IMR-90 (cell line): ENCODE measurements at regions not wholly inside any gene's neighbourhood (a gene's known extent, or its start where the extent isn't known, plus 50 kb on each side); places are given as distances from the start of the nearest gene placed in this dataset.

Source experiments
- ATAC-seq: fragments of 200-7000 bp; cut with Tn5 transposase; 2 replicates; pipeline ENCODE4 v1.9.1; 2020; ENCODE audit warnings: low read depth, mild to moderate bottlenecking, moderate library complexity
- BruUV-seq: library from RNA; stranded (reverse); fragments of 400-500 nt; replicated peaks from 2 replicates; lab custom pipeline; 2021; lab: Mats Ljungman, UMichigan
- CTCF ChIA-PET: fragments of 300-600 bp; formaldehyde crosslinking; extraction: SDS; loops from one replicate; lab custom pipeline; 2021; ENCODE audit warnings: antibody characterized with exemption; lab: Yijun Ruan, JAX
- POLR2A ChIA-PET: fragments of 300-600 bp; sonication (Branson Sonifier 250); formaldehyde crosslinking; loops from one replicate; lab custom pipeline; 2022; ENCODE audit warnings: antibody characterized with exemption; ENCODE audit not compliant: unreplicated experiment; lab: Charles Lee
- DNase-seq: peaks from one replicate; pipeline ENCODE4 v3.0.0; 2013
- H2AFZ ChIP-seq: replicated peaks from 2 replicates; pipeline ENCODE3; 2013; ENCODE audit warnings: low read length, mild to moderate bottlenecking; ENCODE audit not compliant: poor library complexity
- H2AK5ac ChIP-seq: 2 replicates; pipeline ENCODE4 v1.6.1; 2013; ENCODE audit warnings: low read depth, low read length, inconsistent platforms
- H2AK9ac ChIP-seq: replicated peaks from 2 replicates; pipeline ENCODE3; 2013; ENCODE audit warnings: mild to moderate bottlenecking, low read depth, low read length, moderate library complexity; ENCODE audit not compliant: poor library complexity
- H2BK120ac ChIP-seq: 2 replicates; pipeline ENCODE4 v1.6.1; 2013; ENCODE audit warnings: low read depth, low read length, inconsistent platforms
- H2BK15ac ChIP-seq: 3 replicates; pipeline ENCODE4 v1.6.1; 2013; ENCODE audit warnings: low read depth, low read length, inconsistent platforms
- H2BK20ac ChIP-seq: 2 replicates; pipeline ENCODE4 v1.6.1; 2013; ENCODE audit warnings: low read depth, mild to moderate bottlenecking, inconsistent platforms, low read length, moderate library complexity
- H2BK5ac ChIP-seq: 2 replicates; pipeline ENCODE4 v1.6.1; 2013; ENCODE audit warnings: mild to moderate bottlenecking, low read depth, low read length, inconsistent platforms; ENCODE audit not compliant: poor library complexity, severe bottlenecking
- H3K14ac ChIP-seq: replicated peaks from 2 replicates; pipeline ENCODE4 v1.6.1; 2013; ENCODE audit warnings: low read depth, low read length, inconsistent platforms
- H3K18ac ChIP-seq: 2 replicates; pipeline ENCODE4 v1.6.1; 2013; ENCODE audit warnings: low read depth, low read length, control low read depth
- H3K23ac ChIP-seq: 2 replicates; pipeline ENCODE4 v1.6.1; 2013; ENCODE audit warnings: low read depth, low read length, inconsistent platforms
- H3K27ac ChIP-seq: 2 replicates; pipeline ENCODE4 v1.5.1; 2013; ENCODE audit warnings: mild to moderate bottlenecking, control low read depth, low read length; ENCODE audit not compliant: insufficient read depth
- H3K27me3 ChIP-seq: 2 replicates; pipeline ENCODE4 v1.6.1; 2013; ENCODE audit warnings: low read length; ENCODE audit not compliant: control insufficient read depth, insufficient read depth
- H3K36me3 ChIP-seq: 2 replicates; pipeline ENCODE4 v1.6.1; 2013; ENCODE audit warnings: low read length, mixed read lengths; ENCODE audit not compliant: control insufficient read depth, insufficient read depth
- H3K4ac ChIP-seq: 2 replicates; pipeline ENCODE4 v1.6.1; 2013; ENCODE audit warnings: low read depth, low read length, inconsistent platforms
- H3K4me1 ChIP-seq: 2 replicates; pipeline ENCODE4 v1.6.1; 2013; ENCODE audit warnings: low read length, mixed read lengths; ENCODE audit not compliant: control insufficient read depth, insufficient read depth
- H3K4me2 ChIP-seq: 2 replicates; pipeline ENCODE4 v1.6.1; 2013; ENCODE audit warnings: low read depth, mild to moderate bottlenecking, control low read depth, low read length, moderate library complexity
- H3K4me3 ChIP-seq: 2 replicates; pipeline ENCODE4 v1.5.1; 2013; ENCODE audit warnings: low read depth, mild to moderate bottlenecking, control low read depth, low read length, moderate library complexity; ENCODE audit not compliant: insufficient read depth
- H3K56ac ChIP-seq: 2 replicates; pipeline ENCODE4 v1.6.1; 2013; ENCODE audit warnings: low read length, inconsistent platforms; ENCODE audit not compliant: insufficient read depth; ENCODE audit errors: extremely low read depth
- H3K79me1 ChIP-seq, 2 experiments: 2 replicates each; pipeline ENCODE4 v1.6.1; 2013; ENCODE audit warnings: low read length in 2 of 2, inconsistent platforms in 1 of 2, low read depth in 1 of 2
- H3K9ac ChIP-seq: 2 replicates; pipeline ENCODE4 v1.6.1; 2013; ENCODE audit warnings: low read depth, low read length, control low read depth
- H3K9me1 ChIP-seq: 2 replicates; pipeline ENCODE4 v1.6.1; 2013; ENCODE audit warnings: low read length, inconsistent platforms; ENCODE audit not compliant: insufficient read depth
- H3K9me3 ChIP-seq: 2 replicates; pipeline ENCODE4 v1.6.1; 2013; ENCODE audit warnings: low read length; ENCODE audit not compliant: control insufficient read depth, insufficient read depth
- H4K20me1 ChIP-seq: 2 replicates; pipeline ENCODE4 v1.6.1; 2013; ENCODE audit warnings: low read length, inconsistent platforms; ENCODE audit not compliant: insufficient read depth
- H4K5ac ChIP-seq: 2 replicates; pipeline ENCODE4 v1.6.1; 2013; ENCODE audit warnings: mild to moderate bottlenecking, low read depth, low read length, control low read depth
- H4K8ac ChIP-seq, 2 experiments: 2 replicates each; pipeline ENCODE4 v1.6.1; 2013; ENCODE audit warnings: low read depth in 2 of 2, low read length in 2 of 2, control low read depth in 1 of 2, inconsistent platforms in 1 of 2
- H4K91ac ChIP-seq: 2 replicates; pipeline ENCODE4 v1.6.1; 2013; ENCODE audit warnings: low read depth, low read length, inconsistent platforms; ENCODE audit not compliant: insufficient read depth
- BHLHE40 ChIP-seq: fragments of 150-350 bp; IDR thresholded peaks from 2 replicates; pipeline ENCODE4 v1.6.1; 2016; ENCODE audit warnings: mild to moderate bottlenecking, low read depth, low read length
- CEBPB ChIP-seq: IDR thresholded peaks from 2 replicates; pipeline ENCODE4 v1.6.1; 2012; ENCODE audit warnings: low read depth, low read length, improper control_type of control experiment
- CHD1 ChIP-seq: IDR thresholded peaks from 2 replicates; pipeline ENCODE4 v1.6.1; 2012; ENCODE audit warnings: low read depth, low read length, improper control_type of control experiment
- FOS ChIP-seq: fragments of 150-350 bp; IDR thresholded peaks from 2 replicates; pipeline ENCODE4 v1.6.1; 2016; ENCODE audit warnings: low read depth, low read length
- MAFK ChIP-seq: IDR thresholded peaks from 2 replicates; pipeline ENCODE4 v1.6.1; 2012; ENCODE audit warnings: low read depth, low read length, improper control_type of control experiment
- MAZ ChIP-seq: IDR thresholded peaks from 2 replicates; pipeline ENCODE4 v1.6.1; 2012; ENCODE audit warnings: low read depth, mild to moderate bottlenecking, low read length, improper control_type of control experiment, moderate library complexity, borderline replicate concordance
- MXI1 ChIP-seq: IDR thresholded peaks from 2 replicates; pipeline ENCODE4 v1.6.1; 2012; ENCODE audit warnings: low read depth, mild to moderate bottlenecking, low read length, moderate library complexity, borderline replicate concordance
- NFE2L2 ChIP-seq: fragments of 150-350 bp; IDR thresholded peaks from 2 replicates; pipeline ENCODE4 v1.6.1; 2016; ENCODE audit warnings: low read depth, mild to moderate bottlenecking, low read length
- POLR2A ChIP-seq: IDR thresholded peaks from 2 replicates; pipeline ENCODE4 v1.6.1; 2012; ENCODE audit warnings: mild to moderate bottlenecking, low read depth, low read length
- RAD21 ChIP-seq: IDR thresholded peaks from 2 replicates; pipeline ENCODE4 v1.6.1; 2012; ENCODE audit warnings: low read length, improper control_type of control experiment
- RCOR1 ChIP-seq: IDR thresholded peaks from 2 replicates; pipeline ENCODE4 v1.6.1; 2012; ENCODE audit warnings: mild to moderate bottlenecking, low read length, improper control_type of control experiment; ENCODE audit not compliant: insufficient replicate concordance
- RFX5 ChIP-seq: IDR thresholded peaks from 2 replicates; pipeline ENCODE4 v1.8.0; 2012; ENCODE audit warnings: low read depth, mild to moderate bottlenecking, low read length, moderate library complexity
- SMC3 ChIP-seq: fragments of 150-350 bp; IDR thresholded peaks from 2 replicates; pipeline ENCODE4 v1.6.1; 2016; ENCODE audit warnings: low read depth, mild to moderate bottlenecking, antibody characterized with exemption, low read length, moderate library complexity
- WGBS, 2 experiments: methylation state at CpG; one replicate each; pipeline versions ENCODE4 v1.1.5 to v1.1.7; 2013; ENCODE audit warnings: missing lambda C conversion rate in 2 of 2; ENCODE audit not compliant: insufficient read length in 1 of 2; ENCODE audit errors: extremely low coverage in 2 of 2; 5-methylcytosine and 5-hydroxymethylcytosine counted together
- dilution Hi-C: fragments of 300-500 bp; cut with HindIII; formaldehyde crosslinking; loops from one replicate; pipeline ENCODE4 v1.14.3; 2018; ENCODE audit warnings: low sequenced_read_pairs; ENCODE audit not compliant: unreplicated experiment
- in situ Hi-C: fragments of 300-500 bp; cut with MboI; formaldehyde crosslinking; loops from 3 replicates; pipeline ENCODE4 v1.14.3; 2019; ENCODE audit warnings: low sequenced_read_pairs, inconsistent platforms, mixed read lengths
- intact Hi-C: fragments of 100-400 bp; cut with micrococcal nuclease; formaldehyde crosslinking; loops from 2 replicates; pipeline ENCODE4 v1.10.0; 2022
- TF ChIP-seq, protein P1 (sequence below): fragments of 150-350 bp; IDR thresholded peaks from 2 replicates; pipeline ENCODE4 v1.6.1; 2016; ENCODE audit warnings: low read depth, mild to moderate bottlenecking, low read length, moderate library complexity, borderline replicate concordance
- TF ChIP-seq, protein P2 (sequence below): fragments of 150-350 bp; IDR thresholded peaks from 2 replicates; pipeline ENCODE4 v1.6.1; 2017; ENCODE audit warnings: mild to moderate bottlenecking, antibody characterized with exemption, low read length, low read depth
- TF ChIP-seq, protein P3 (sequence below): conservative IDR thresholded peaks from 2 replicates; pipeline ENCODE4 v1.5.1; 2012; ENCODE audit warnings: mild to moderate bottlenecking, low read depth, low read length, improper control_type of control experiment

DNA sequence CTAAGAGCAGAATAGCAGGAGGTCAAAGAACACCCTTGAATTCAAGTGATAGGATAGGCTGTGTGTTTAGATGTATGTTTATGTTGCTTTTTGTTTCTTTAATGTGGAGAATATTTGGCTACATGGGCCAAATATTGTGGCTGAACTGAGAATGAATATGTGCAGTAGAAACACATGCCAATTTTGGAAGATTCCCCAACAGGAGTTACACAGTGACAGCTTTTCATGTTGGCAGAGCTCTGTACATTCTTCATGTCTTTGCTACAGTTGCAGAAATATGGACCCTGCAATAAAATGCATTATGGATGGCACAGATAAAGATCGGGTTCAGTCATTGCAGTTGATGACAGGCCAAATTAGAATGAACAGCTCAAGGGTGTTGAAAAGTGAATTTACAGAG, 82.8 kb upstream of the SLC4A4 start:
- Histone ChIP-seq H3K79me1 (peaks cover 58 to 70% of the 10 kb centered on the region in 2 experiments), H2AK5ac (no peak overlapping the region), H3K9me3 (no peaks in the 10 kb centered on the region), H2BK15ac (no peak overlapping the region), H3K4ac (no peak overlapping the region), H3K4me3 (no peak overlapping the region), H4K8ac (no peak overlapping the region), H2BK20ac (no peak overlapping the region), H3K9ac (no peak overlapping the region), H3K9me1 (peaks cover 21% of the 10 kb centered on the region), H3K4me1 (peaks cover 26% of the 10 kb centered on the region), H3K23ac (no peak overlapping the region), H2BK5ac (no peak overlapping the region), H2BK120ac (no peak overlapping the region), H3K14ac (no peak overlapping the region), H3K27ac (no peak overlapping the region), H3K4me2 (no peak overlapping the region), H3K18ac (no peak overlapping the region), H4K5ac (no peak overlapping the region), H3K27me3 (no peaks in the 10 kb centered on the region), H2AFZ (no peak overlapping the region), H2AK9ac (no peak overlapping the region), H4K20me1 (no peaks in the 10 kb centered on the region; the same call in 1 of the 2 replicates), H3K56ac (no peak overlapping the region), H3K36me3 (peaks cover 27% of the 10 kb centered on the region), H4K91ac (no peak overlapping the region)
- dilution Hi-C loops = no loop called here
- DNase-seq = no peak
- WGBS, 2 experiments = 86% methylated on average over 1 of the region's 1 CpG; no CpG with 5 or more reads in 1 of the 2 experiments
- in situ Hi-C loops = no loop called here
- ATAC-seq = no peak
- no TSS peak for BruUV-seq
- CTCF ChIA-PET = no interaction called here
- POLR2A ChIA-PET = no interaction called here
- TF ChIP-seq CEBPB (no peak), SMC3 (no peak), NFE2L2 (no peak), FOS (no peak), BHLHE40 (no peak), MXI1 (no peak), CHD1 (no peak), RCOR1 (no peak), POLR2A (no peak), MAFK (no peak), MAZ (no peak), RAD21 (no peak), RFX5 (no peak)
- TF ChIP-seq, protein P1, sequence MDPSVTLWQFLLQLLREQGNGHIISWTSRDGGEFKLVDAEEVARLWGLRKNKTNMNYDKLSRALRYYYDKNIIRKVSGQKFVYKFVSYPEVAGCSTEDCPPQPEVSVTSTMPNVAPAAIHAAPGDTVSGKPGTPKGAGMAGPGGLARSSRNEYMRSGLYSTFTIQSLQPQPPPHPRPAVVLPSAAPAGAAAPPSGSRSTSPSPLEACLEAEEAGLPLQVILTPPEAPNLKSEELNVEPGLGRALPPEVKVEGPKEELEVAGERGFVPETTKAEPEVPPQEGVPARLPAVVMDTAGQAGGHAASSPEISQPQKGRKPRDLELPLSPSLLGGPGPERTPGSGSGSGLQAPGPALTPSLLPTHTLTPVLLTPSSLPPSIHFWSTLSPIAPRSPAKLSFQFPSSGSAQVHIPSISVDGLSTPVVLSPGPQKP = no peak
- TF ChIP-seq, protein P2, sequence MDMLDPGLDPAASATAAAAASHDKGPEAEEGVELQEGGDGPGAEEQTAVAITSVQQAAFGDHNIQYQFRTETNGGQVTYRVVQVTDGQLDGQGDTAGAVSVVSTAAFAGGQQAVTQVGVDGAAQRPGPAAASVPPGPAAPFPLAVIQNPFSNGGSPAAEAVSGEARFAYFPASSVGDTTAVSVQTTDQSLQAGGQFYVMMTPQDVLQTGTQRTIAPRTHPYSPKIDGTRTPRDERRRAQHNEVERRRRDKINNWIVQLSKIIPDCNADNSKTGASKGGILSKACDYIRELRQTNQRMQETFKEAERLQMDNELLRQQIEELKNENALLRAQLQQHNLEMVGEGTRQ = no peak
- TF ChIP-seq, protein P3, sequence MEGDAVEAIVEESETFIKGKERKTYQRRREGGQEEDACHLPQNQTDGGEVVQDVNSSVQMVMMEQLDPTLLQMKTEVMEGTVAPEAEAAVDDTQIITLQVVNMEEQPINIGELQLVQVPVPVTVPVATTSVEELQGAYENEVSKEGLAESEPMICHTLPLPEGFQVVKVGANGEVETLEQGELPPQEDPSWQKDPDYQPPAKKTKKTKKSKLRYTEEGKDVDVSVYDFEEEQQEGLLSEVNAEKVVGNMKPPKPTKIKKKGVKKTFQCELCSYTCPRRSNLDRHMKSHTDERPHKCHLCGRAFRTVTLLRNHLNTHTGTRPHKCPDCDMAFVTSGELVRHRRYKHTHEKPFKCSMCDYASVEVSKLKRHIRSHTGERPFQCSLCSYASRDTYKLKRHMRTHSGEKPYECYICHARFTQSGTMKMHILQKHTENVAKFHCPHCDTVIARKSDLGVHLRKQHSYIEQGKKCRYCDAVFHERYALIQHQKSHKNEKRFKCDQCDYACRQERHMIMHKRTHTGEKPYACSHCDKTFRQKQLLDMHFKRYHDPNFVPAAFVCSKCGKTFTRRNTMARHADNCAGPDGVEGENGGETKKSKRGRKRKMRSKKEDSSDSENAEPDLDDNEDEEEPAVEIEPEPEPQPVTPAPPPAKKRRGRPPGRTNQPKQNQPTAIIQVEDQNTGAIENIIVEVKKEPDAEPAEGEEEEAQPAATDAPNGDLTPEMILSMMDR = no peak
- intact Hi-C loops = no loop called here
